Kidney epithelial cell (primary cell): ENCODE measurements at regions not wholly inside any gene's neighbourhood (a gene's known extent, or its start where the extent isn't known, plus 50 kb on each side); places are given as distances from the start of the nearest gene placed in this dataset.

ENCODE experiments used
- DNase-seq: peaks from one replicate; pipeline ENCODE4 v3.0.0-alpha.2; 2010; ENCODE audit warnings: low read depth
- H3K27me3 ChIP-seq: 2 replicates; pipeline ENCODE4 v1.6.0; 2011; ENCODE audit warnings: low read length; ENCODE audit not compliant: control insufficient read depth, insufficient read depth
- H3K36me3 ChIP-seq: 2 replicates; pipeline ENCODE4 v1.5.1; 2011; ENCODE audit warnings: low read length; ENCODE audit not compliant: control insufficient read depth, insufficient read depth
- H3K4me3 ChIP-seq: 2 replicates; pipeline ENCODE4 v1.5.1; 2011; ENCODE audit warnings: low read depth, mild to moderate bottlenecking, control low read depth, low read length
- CTCF ChIP-seq: IDR thresholded peaks from 2 replicates; pipeline ENCODE4 v1.5.1; 2011; ENCODE audit warnings: mild to moderate bottlenecking, moderate library complexity, low read length, control low read depth, inconsistent platforms; ENCODE audit not compliant: insufficient read depth, poor library complexity, severe bottlenecking

GRCh38 chr14:56528927-56529326 is 50.7 kb upstream of the TMEM260 start:
- DNase-seq: no peak
- Histone ChIP-seq H3K36me3 (no peaks in the 10 kb centered on the region), H3K4me3 (no peak overlapping the region), H3K27me3 (peaks cover 3% of the 10 kb centered on the region)
- no peak for TF ChIP-seq CTCF
